Keratinocyte (primary cell): ENCODE measurements at regions not wholly inside any gene's neighbourhood (a gene's known extent, or its start where the extent isn't known, plus 50 kb on each side); places are given as distances from the start of the nearest gene placed in this dataset.
"Not testable (repeated sequence)": the region's sequence is repeated elsewhere in the genome, so short reads cannot be mapped to it uniquely, and the experiment has no call there.

Experiments
- EZH2 ChIP-seq: IDR thresholded peaks from one replicate; pipeline ENCODE4 v1.6.1; 2012; ENCODE audit warnings: inconsistent platforms, mild to moderate bottlenecking, low read length, moderate library complexity
- TF ChIP-seq, protein P1 (sequence below), 3 experiments: IDR thresholded peaks in 1 of 3; conservative IDR thresholded peaks in 1 of 3; optimal IDR thresholded peaks in 1 of 3; 2 replicates in 2 of 3; 3 replicates in 1 of 3; pipeline versions ENCODE3 to v1.5.1; 2011; ENCODE audit warnings: low read length in 3 of 3, mild to moderate bottlenecking in 3 of 3, moderate library complexity in 2 of 3, control low read depth in 1 of 3, inconsistent platforms in 1 of 3; ENCODE audit not compliant: insufficient read depth in 2 of 3; ENCODE audit errors: extremely low read depth in 1 of 3

DNA sequence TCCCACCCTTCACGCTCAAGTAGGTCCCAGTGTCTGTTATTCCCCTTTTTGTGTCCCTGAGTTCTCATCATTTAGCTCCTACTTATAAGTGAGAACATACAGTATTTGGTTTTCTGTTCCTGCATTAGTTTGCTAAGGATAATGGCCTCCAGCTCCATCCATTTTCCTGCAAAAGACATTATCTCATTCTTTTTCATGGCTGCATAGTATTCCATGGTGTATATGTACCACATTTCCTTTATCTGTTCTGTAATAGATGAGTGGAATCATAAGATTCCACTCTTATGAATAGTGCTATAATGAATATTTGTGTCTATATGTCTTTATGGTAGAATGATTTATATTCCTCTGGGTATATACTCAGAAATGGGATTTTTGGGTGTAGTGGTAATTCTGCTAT, 1473.5 kb upstream of the ACVR2A start:
- TF ChIP-seq, protein P1, sequence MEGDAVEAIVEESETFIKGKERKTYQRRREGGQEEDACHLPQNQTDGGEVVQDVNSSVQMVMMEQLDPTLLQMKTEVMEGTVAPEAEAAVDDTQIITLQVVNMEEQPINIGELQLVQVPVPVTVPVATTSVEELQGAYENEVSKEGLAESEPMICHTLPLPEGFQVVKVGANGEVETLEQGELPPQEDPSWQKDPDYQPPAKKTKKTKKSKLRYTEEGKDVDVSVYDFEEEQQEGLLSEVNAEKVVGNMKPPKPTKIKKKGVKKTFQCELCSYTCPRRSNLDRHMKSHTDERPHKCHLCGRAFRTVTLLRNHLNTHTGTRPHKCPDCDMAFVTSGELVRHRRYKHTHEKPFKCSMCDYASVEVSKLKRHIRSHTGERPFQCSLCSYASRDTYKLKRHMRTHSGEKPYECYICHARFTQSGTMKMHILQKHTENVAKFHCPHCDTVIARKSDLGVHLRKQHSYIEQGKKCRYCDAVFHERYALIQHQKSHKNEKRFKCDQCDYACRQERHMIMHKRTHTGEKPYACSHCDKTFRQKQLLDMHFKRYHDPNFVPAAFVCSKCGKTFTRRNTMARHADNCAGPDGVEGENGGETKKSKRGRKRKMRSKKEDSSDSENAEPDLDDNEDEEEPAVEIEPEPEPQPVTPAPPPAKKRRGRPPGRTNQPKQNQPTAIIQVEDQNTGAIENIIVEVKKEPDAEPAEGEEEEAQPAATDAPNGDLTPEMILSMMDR (optimal IDR thresholded peaks at IDR 0.05 in 1 of 3, IDR thresholded peaks at IDR 0.05 in 1 of 3, conservative IDR thresholded peaks at IDR 0.05 in 1 of 3; ENCODE audit: extremely low read depth in 1 of 3, insufficient read depth in 2 of 3, low read length in 3 of 3): not testable (repeated sequence)
- not testable (repeated sequence) for TF ChIP-seq EZH2
